HG02852 (cell line): ENCODE measurements at regions not wholly inside any gene's neighbourhood (a gene's known extent, or its start where the extent isn't known, plus 50 kb on each side); places are given as distances from the start of the nearest gene placed in this dataset.
"Not testable (repeated sequence)": the region's sequence is repeated elsewhere in the genome, so short reads cannot be mapped to it uniquely, and the experiment has no call there.

ENCODE experiments used
- ATAC-seq: cut with Tn5 transposase; IDR thresholded peaks from one replicate; pipeline ENCODE4 v1.9.1; 2021; ENCODE audit warnings: mild to moderate bottlenecking, moderate library complexity; ENCODE audit not compliant: unreplicated experiment

DNA sequence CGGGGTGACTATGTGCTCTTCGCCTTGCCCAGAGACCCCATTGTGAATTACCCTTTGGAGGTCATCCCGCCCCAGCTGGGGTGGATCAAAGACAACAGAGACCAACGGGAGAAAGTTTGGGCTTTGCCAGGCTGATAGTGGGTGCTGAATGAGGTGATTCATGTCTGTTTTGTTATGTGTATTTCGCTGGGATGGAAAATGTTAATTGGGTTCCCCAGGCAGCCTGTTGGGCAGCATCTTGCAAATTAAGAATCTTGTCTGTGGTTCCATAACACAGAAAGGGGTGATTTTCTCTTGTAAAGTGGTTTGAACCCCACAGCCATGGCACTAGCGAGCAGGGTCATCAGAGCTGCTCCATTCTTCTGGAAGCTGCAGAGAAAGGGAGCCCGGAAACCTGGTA lies 63.1 kb upstream of the UNC93A start:
- ATAC-seq, result no peak

DNA sequence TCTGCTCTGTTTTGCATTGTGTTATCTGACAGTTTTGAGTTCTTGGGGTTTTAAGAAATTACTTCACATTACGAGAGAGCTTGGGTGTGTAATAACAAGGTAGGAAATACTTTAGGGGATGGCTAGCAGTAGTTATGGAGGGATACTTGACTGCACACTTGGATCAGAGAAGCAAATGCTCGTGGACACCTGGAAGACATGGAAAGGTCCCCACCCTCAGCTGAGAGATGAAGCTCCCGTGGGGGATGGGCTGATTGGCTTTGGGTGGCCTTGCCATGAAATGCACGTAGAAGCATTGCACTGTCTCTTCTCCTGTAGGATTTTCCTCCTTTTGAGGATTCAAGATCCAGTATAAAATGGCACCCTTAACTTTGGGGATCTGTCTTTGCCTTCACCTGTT lies 61.5 kb upstream of the UNC93A start:
- ATAC-seq, result no peak

DNA sequence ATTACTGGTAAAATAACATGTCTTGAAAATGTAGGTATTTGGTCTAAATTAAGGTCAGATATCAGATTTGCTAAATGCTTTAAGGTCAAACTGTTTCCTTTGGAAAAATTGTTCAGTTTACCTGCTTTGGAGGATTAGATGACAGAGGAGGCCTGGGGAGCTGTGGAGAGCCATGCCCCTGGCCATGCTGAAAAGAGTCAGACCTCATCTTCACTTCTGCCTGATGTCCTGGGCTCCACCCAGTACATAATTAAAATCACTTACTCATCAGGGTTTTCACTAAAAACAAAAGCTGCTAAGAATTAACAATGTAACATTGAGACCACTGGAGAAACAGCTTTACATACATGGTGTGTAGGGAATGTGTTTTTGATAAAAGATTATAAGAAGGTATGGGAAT lies 60.8 kb upstream of the UNC93A start:
- ATAC-seq, result no peak

DNA sequence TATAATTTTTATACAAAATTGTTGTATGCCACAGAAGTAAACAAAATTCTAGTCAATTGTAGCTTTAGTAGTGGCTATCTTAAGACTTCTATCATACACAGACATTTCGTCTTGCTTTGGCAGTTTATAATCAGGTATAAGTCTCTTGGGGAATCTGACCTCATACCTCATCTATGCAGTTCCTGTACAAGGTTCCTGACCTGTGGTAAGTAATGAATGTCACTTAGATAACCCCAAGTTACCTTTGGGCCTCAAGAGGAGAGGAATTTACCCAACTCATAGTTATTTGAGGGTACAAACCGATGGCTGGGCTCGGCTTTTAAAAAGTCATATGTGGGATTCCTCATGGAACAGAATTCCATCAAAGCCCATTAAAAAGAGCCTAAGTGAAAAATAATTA lies 58.8 kb upstream of the UNC93A start:
- ATAC-seq, result no peak

DNA sequence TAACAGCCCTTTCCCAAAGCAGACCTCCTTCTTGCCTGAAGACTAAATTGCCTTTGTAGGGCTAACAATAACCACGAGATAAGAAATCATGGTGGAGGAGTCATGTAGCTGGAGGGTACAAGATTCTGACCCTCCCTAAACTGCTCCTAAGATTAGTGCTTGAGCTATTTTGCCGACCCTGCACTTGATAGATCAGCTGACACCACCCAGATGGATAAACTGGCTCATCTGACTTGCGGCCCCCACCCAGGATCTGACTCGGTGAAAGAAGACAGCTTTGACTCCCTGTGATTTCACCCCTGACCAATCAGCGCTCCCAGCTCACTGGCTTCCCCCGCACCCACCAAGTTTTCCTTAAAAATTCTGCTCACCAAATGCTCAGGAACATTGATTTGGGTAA lies 57.6 kb upstream of the UNC93A start:
- no peak for ATAC-seq

DNA sequence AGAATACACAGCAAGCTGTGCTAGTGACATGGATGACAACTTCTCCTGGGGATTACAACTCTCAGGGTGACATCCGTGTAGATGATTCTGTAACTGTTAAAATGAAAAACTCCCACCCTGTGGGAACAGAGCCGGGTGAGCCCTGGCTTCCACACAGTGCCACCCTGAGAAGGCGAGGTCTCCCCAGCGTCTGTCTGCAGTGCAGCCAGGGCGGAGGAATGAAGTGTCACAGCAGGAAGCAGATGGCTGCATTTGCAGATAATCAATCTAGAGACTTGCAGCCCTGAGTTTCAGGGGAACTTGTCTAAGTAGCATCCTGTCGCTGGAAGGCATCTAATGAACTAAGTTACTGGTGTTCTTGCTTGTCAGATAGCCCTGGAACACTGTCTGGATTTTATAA lies 56.5 kb upstream of the UNC93A start:
- ATAC-seq, result not testable (repeated sequence)

DNA sequence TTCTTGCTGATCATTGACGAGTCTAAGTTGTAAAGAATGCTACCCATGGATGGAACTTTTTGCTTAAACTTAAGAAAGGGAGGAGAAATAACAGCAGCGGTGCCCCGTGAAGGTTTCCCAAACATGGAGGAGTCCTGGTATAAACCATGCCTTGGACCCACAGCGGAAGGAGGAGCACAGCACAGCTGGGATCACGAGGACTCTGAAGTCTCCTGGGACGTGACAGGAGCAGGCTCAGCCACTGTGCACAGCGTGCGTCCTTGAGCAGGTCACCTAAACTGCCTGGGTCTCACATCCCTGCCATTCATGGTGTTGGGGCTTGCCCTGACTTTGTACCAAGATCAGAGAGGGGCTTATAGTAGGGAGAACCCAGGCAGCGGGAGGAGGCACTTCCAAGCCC lies 56.1 kb upstream of the UNC93A start:
- no peak for ATAC-seq

DNA sequence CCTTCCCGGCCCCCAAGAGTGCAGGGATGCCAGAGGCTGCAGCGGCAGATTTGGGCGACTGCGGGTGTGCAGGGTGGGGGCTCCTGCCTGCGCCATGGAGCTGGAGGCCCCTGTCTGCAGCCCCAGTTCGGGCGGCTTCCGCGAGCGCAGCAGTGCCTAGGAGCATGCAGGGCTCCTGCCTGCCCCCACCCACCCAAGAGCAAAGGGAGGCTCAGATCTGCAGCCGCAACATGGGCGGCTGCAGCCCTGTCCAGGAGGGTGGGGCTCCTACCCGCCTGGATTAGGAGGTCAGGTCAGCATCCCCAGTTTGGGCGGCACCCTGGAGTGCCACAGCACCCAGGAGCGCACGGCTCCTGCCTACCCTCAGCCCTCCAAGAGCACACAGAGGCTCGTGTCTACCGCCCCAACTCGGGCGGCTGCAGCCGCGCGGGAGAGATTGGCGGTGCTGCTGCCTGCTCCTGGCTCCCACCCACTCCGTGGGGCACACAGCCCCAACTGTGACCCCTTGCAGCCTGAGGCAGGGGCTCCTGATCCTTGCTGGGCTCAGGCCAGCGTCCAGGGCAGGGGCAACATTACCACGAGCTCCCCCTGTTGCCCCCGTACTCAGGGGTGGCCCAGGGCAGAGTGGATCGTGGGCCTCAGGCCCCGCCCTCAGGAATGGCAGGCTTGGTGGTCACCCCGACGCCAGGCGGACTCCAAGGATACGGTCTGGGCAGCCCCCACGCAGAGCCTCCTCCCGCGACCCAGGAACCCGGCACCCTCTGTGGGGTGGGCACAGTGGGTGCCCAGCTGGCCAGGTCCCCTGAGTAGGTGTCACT lies 55.5 kb upstream of the UNC93A start:
- ATAC-seq, result no peak

DNA sequence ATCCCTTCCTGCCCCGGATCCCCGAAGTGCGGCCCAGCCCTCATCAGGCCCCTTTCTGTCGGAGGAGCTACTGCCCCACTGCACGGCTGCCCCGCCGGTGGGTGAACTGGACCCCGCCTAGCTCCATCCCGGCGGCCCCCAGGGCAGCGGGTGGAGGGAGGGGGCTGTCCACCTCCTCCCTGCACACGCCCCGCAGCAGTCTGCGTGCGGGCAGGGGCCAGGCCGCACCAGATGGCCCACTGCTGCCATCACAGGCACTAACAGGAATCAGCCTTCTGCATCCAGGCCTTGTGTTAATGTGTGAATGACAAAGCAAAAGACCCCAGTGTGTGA lies 54.9 kb upstream of the UNC93A start:
- ATAC-seq, result no peak

DNA sequence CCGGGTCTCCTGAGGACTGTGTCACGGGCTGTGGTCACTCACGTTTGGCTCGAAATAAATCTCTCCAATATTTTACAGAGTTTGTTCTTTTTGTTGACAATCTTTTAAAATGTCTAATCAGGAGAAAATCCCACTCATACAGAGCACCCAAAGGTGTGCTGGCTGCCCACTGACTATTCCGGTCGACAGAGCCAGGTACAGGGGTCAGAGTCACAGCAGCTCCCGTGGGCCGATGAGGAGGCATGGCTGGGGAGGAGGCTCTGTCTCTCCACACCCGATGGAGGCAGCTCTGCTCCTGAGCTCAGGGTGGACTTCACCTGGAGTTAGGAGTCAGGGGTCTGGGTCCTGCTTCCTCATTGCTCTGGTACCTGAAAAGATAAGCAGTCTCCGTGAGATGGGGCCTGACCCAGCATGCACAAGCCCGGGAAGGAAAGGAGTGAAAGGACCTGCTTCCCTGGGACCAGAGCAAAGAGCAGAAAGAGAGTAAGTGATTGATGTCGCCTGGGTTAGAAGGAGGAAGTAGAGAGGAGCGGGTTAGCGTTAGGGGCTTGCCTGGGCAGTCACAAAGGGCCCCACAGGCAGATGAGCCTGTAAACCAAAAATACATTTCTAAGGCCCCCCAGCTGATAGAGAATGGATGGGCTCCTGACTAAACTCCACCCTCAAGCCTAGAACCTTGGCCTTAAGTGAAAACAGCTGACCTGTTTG lies 53.5 kb upstream of the UNC93A start:
- no peak for ATAC-seq

DNA sequence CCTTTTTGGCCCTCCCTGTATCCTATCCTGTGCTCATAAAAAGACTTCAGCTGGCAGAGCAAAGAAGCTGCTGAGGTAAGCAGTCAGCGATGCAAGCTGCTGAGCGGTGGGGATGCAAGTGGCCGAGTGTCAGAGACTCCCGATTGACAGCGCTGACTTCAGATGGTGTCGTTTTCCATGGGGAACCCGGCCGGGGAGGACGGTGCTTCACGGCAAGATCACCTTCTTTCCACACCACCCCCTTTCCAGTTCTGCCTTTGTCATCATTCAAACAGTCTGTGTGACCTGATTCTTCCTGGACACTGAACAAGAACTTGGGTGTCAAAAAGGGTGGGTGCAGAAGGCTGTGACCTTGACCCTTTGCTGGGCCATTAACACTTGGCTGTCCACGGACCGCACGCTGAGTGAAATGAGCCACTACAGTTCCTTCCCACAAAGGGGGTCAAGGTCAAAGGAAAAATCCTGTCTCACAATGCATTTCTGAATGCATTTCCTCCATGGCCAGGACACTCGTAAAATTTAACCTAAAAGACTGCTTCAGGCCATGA lies 52.9 kb upstream of the UNC93A start:
- no peak for ATAC-seq

DNA sequence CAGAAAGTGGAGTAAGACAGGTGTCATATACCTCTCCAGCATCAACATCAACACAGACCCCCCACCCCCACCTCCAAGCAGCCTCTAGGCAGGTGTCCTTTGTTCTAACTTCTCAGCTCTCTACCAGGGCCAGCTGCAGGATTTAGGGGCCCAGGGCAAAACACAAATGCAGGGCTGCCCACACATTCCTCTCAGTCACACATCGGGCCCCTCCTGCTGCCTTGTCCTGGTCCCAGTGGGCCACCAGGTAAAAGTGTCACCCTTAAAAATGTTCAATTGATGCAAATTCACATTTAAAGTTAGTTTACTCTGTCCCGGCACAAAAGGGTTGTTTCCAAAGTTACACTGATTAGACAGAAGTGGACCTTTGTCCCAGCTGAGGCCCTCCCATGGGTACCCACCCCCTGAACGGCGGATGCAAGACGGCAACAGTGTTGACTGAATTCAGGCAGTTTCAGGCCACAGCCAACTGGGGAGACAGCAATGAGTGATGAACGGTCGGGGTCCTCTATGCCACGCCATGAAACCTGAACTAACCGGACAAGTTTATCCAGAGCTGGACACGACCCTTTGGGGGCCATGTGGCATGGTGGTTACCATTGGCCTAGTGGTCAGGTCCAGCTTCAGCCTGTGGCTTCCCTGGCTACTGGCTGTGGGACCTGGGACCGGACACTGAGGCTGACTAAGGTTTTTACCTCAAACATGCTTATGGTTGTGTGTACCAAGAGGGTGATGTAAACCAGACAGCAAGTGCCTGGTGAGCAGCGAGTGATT lies 52.2 kb upstream of the UNC93A start:
- ATAC-seq, result no peak

DNA sequence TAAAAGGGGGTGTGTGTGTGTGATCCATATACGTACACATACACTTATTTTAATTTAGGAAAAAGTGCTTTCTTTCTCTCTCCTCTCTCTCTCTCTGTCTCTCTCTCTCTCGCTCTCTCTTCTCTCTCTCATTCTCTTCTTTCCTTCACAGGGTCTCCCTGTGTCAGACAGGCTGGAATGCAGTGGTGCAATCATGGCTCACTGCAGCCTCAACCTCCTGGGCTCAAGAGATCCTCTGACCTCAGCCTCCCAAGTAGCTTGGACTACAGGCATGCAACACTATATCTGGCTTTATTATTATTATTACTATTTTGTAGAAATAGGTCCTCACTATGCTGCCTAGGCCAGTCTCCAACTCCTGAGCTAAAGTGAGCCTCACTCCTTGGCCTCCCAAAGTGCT lies 51.6 kb upstream of the UNC93A start:
- ATAC-seq, result not testable (repeated sequence)

DNA sequence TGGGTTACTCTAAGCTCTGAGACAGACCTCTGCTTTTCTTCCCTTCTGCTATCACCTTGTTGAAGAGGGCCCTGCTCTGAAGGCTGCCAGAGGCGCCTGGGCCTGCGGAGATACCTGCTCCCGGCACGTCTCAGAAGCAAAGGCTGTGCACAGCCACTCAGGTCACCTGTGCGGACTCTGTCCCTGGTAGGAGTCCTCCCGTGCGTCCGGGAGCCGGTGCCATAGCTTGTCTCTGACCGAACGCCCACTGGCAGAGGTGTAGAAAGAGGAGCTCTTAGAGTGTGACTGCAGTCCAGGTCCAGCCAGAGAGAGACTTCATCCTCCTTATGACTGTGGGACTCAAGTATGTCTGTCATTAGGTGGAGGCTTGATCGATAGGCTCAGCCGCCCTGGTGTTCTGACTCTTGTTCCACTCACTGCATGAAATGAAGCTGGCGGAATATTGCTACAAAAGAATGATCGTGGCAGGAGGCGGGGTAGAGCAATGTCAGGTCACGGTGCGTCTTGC lies 51.0 kb upstream of the UNC93A start:
- no peak for ATAC-seq
